DLD1 (cell line): ENCODE measurements at regions not wholly inside any gene's neighbourhood (a gene's known extent, or its start where the extent isn't known, plus 50 kb on each side); places are given as distances from the start of the nearest gene placed in this dataset.

Source experiments
- in situ Hi-C: cut with HindIII; loops from 2 replicates; pipeline ENCODE4 v1.10.0; 2017; ENCODE audit warnings: low sequenced_read_pairs

GRCh38 chr2:234621120-234621519 is 124.2 kb upstream of the ARL4C start:
- in situ Hi-C loops = no loop called here

- in situ Hi-C loops = no loop called here
Measured at GRCh38 chr2:234620018-234620417, 123.1 kb upstream of the ARL4C start.

GRCh38 chr2:234615643-234616356 is 118.9 kb upstream of the ARL4C start:
- in situ Hi-C loops = no loop called here

- in situ Hi-C loops = no loop called here
Measured at GRCh38 chr2:234611209-234611608, 114.3 kb upstream of the ARL4C start.

GRCh38 chr2:234608946-234609345 is 112.1 kb upstream of the ARL4C start:
- in situ Hi-C loops = no loop called here

- in situ Hi-C loops = no loop called here
Measured at GRCh38 chr2:234607691-234608090, 110.8 kb upstream of the ARL4C start.

- in situ Hi-C loops = no loop called here
Measured at GRCh38 chr2:234606896-234607295, 110.0 kb upstream of the ARL4C start.

GRCh38 chr2:234603619-234604018 is 106.7 kb upstream of the ARL4C start:
- in situ Hi-C loops = no loop called here

GRCh38 chr2:234601213-234601612 is 104.3 kb upstream of the ARL4C start:
- in situ Hi-C loops = no loop called here

GRCh38 chr2:234597576-234597861 is 100.6 kb upstream of the ARL4C start:
- in situ Hi-C loops = no loop called here

GRCh38 chr2:234596696-234597575 is 100.1 kb upstream of the ARL4C start:
- in situ Hi-C loops = no loop called here

GRCh38 chr2:234595829-234596228 is 98.9 kb upstream of the ARL4C start:
- in situ Hi-C loops = no loop called here

GRCh38 chr2:234594715-234595114 is 97.8 kb upstream of the ARL4C start:
- in situ Hi-C loops = no loop called here

- in situ Hi-C loops = no loop called here
Measured at GRCh38 chr2:234593636-234594035, 96.8 kb upstream of the ARL4C start.

- in situ Hi-C loops = no loop called here
Measured at GRCh38 chr2:234592541-234592940, 95.7 kb upstream of the ARL4C start.

- in situ Hi-C loops = no loop called here
Measured at GRCh38 chr2:234590076-234590475, 93.2 kb upstream of the ARL4C start.

GRCh38 chr2:234588054-234588430 is 91.2 kb upstream of the ARL4C start:
- in situ Hi-C loops = no loop called here

- in situ Hi-C loops = no loop called here
Measured at GRCh38 chr2:234587341-234588053, 90.6 kb upstream of the ARL4C start.

GRCh38 chr2:234583331-234583730 is 86.5 kb upstream of the ARL4C start:
- in situ Hi-C loops = no loop called here

GRCh38 chr2:234580686-234581085 is 83.8 kb upstream of the ARL4C start:
- in situ Hi-C loops = no loop called here

GRCh38 chr2:234579231-234579962 is 82.5 kb upstream of the ARL4C start:
- in situ Hi-C loops = no loop called here
